SK-N-SH treated with all-trans-retinoic acid at 6 μM for 48 hours (cell line): ENCODE measurements at regions not wholly inside any gene's neighbourhood (a gene's known extent, or its start where the extent isn't known, plus 50 kb on each side); places are given as distances from the start of the nearest gene placed in this dataset.

Experiments
- CSDC2 ChIP-seq: fragments of 250-450 bp; sonication (Bioruptor Pico); IDR thresholded peaks from 2 replicates; pipeline ENCODE4 v1.5.0; 2020; ENCODE audit warnings: mild to moderate bottlenecking, moderate library complexity
- ESRRG ChIP-seq: fragments of 250-450 bp; sonication (Bioruptor Pico); IDR thresholded peaks from 2 replicates; pipeline ENCODE4 v1.6.1; 2021; ENCODE audit warnings: mild to moderate bottlenecking
- GLIS3 ChIP-seq: fragments of 250-450 bp; sonication (Bioruptor Pico); IDR thresholded peaks from 2 replicates; pipeline ENCODE4 v1.5.0; 2020; ENCODE audit warnings: mild to moderate bottlenecking, moderate library complexity
- OSR1 ChIP-seq: fragments of 250-450 bp; sonication (Bioruptor Pico); IDR thresholded peaks from 2 replicates; pipeline ENCODE4 v1.8.0; 2022; ENCODE audit warnings: moderate library complexity, mild to moderate bottlenecking, inconsistent platforms
- PATZ1 ChIP-seq: fragments of 250-450 bp; sonication (Bioruptor Pico); IDR thresholded peaks from 2 replicates; pipeline ENCODE4 v1.8.0; 2020; ENCODE audit warnings: mild to moderate bottlenecking, moderate library complexity, borderline replicate concordance
- PPARA ChIP-seq: fragments of 250-450 bp; sonication (Bioruptor Pico); IDR thresholded peaks from 2 replicates; pipeline ENCODE4 v1.5.0; 2020; ENCODE audit warnings: mild to moderate bottlenecking, borderline replicate concordance
- ZFP3 ChIP-seq: fragments of 250-450 bp; sonication (Bioruptor Pico); IDR thresholded peaks from 2 replicates; pipeline ENCODE4 v1.5.0; 2020; ENCODE audit warnings: mild to moderate bottlenecking, moderate library complexity
- ZNF565 ChIP-seq: fragments of 450-650 bp; formaldehyde crosslinking; conservative IDR thresholded peaks from 2 replicates; pipeline ENCODE4 v1.5.0; 2020; ENCODE audit warnings: low read depth, mild to moderate bottlenecking, moderate library complexity
- ZNF70 ChIP-seq: fragments of 450-650 bp; formaldehyde crosslinking; IDR thresholded peaks from 2 replicates; pipeline ENCODE4 v1.5.0; 2020; ENCODE audit warnings: mild to moderate bottlenecking, moderate library complexity
- ZNF8 ChIP-seq: fragments of 450-650 bp; formaldehyde crosslinking; IDR thresholded peaks from 2 replicates; pipeline ENCODE4 v1.5.0; 2020; ENCODE audit warnings: mild to moderate bottlenecking, moderate library complexity
- TF ChIP-seq, protein P1 (sequence below): fragments of 250-450 bp; sonication (Bioruptor Pico); IDR thresholded peaks from 2 replicates; pipeline ENCODE4 v1.5.1; 2021; ENCODE audit warnings: mild to moderate bottlenecking, moderate library complexity
- TF ChIP-seq, protein P2 (sequence below): fragments of 250-450 bp; sonication (Bioruptor Pico); IDR thresholded peaks from 2 replicates; pipeline ENCODE4 v1.5.1; 2020; ENCODE audit warnings: low read depth, mild to moderate bottlenecking, moderate library complexity

DNA sequence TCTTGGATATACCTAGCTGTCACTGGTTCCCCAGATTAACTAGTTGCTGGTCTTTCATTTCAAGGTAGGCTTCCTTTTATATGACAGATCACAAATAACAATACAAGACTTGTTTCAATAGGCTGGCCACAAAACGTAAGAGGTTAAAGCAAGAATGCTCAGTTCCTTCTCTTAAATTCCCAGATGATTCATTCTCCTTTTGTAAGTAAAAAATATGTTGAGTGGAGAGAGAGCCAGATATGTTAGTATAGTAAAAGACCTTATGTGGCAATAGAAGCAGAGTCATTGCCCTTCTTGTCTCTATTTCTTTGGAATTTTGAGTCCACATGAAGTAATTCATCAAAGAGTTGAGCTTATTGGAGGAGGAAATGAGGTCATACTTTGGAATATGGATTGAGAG is 939.0 kb upstream of the ATXN7L3B start:
- no peak for TF ChIP-seq GLIS3 (CRISPR knock-in tag)
- no peak for TF ChIP-seq PATZ1
- TF ChIP-seq ESRRG (CRISPR knock-in tag), result no peak
- TF ChIP-seq, protein P1, sequence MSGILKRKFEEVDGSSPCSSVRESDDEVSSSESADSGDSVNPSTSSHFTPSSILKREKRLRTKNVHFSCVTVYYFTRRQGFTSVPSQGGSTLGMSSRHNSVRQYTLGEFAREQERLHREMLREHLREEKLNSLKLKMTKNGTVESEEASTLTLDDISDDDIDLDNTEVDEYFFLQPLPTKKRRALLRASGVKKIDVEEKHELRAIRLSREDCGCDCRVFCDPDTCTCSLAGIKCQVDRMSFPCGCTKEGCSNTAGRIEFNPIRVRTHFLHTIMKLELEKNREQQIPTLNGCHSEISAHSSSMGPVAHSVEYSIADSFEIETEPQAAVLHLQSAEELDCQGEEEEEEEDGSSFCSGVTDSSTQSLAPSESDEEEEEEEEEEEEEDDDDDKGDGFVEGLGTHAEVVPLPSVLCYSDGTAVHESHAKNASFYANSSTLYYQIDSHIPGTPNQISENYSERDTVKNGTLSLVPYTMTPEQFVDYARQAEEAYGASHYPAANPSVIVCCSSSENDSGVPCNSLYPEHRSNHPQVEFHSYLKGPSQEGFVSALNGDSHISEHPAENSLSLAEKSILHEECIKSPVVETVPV (CRISPR knock-in tag), result no peak
- TF ChIP-seq ZFP3, result no peak
- TF ChIP-seq PPARA (CRISPR knock-in tag), result no peak
- no peak for TF ChIP-seq ZNF565 (CRISPR knock-in tag)
- no peak for TF ChIP-seq OSR1
- no peak for TF ChIP-seq ZNF70
- TF ChIP-seq ZNF8 (CRISPR knock-in tag), result no peak
- TF ChIP-seq CSDC2 (CRISPR knock-in tag), result no peak
- TF ChIP-seq, protein P2, sequence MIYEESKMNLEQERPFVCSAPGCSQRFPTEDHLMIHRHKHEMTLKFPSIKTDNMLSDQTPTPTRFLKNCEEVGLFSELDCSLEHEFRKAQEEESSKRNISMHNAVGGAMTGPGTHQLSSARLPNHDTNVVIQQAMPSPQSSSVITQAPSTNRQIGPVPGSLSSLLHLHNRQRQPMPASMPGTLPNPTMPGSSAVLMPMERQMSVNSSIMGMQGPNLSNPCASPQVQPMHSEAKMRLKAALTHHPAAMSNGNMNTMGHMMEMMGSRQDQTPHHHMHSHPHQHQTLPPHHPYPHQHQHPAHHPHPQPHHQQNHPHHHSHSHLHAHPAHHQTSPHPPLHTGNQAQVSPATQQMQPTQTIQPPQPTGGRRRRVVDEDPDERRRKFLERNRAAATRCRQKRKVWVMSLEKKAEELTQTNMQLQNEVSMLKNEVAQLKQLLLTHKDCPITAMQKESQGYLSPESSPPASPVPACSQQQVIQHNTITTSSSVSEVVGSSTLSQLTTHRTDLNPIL, result no peak
